Endothelial cell (in vitro differentiated cells): ENCODE measurements at regions not wholly inside any gene's neighbourhood (a gene's known extent, or its start where the extent isn't known, plus 50 kb on each side); places are given as distances from the start of the nearest gene placed in this dataset.

Source experiments
- DNase-seq: peaks from one replicate; pipeline ENCODE4 v3.0.0; 2021; ENCODE audit warnings: low spot score
- H3K27ac Mint-ChIP-seq: one replicate; pipeline ENCODE4 v1.8.0; 2021; ENCODE audit warnings: mixed read lengths, inconsistent platforms; ENCODE audit not compliant: unreplicated experiment
- H3K27me3 Mint-ChIP-seq: one replicate; pipeline ENCODE4 v1.8.0; 2021; ENCODE audit warnings: mild to moderate bottlenecking, moderate library complexity, mixed read lengths, inconsistent platforms; ENCODE audit not compliant: unreplicated experiment
- H3K36me3 Mint-ChIP-seq: one replicate; pipeline ENCODE4 v1.8.0; 2021; ENCODE audit warnings: mild to moderate bottlenecking, low read depth, mixed read lengths, inconsistent platforms; ENCODE audit not compliant: unreplicated experiment
- H3K4me1 Mint-ChIP-seq: one replicate; pipeline ENCODE4 v1.8.0; 2021; ENCODE audit warnings: mild to moderate bottlenecking, mixed read lengths, inconsistent platforms; ENCODE audit not compliant: unreplicated experiment
- H3K4me3 Mint-ChIP-seq: one replicate; pipeline ENCODE4 v1.8.0; 2021; ENCODE audit warnings: mild to moderate bottlenecking, mixed read lengths, inconsistent platforms; ENCODE audit not compliant: unreplicated experiment
- H3K9me3 Mint-ChIP-seq: one replicate; pipeline ENCODE4 v1.8.0; 2021; ENCODE audit warnings: mixed read lengths, inconsistent platforms; ENCODE audit not compliant: unreplicated experiment
- CTCF ChIP-seq: fragments of 200-600 bp; sonication (generic); IDR thresholded peaks from one replicate; pipeline ENCODE4 v1.5.0; 2021; ENCODE audit warnings: antibody characterized with exemption; ENCODE audit not compliant: unreplicated experiment

DNA sequence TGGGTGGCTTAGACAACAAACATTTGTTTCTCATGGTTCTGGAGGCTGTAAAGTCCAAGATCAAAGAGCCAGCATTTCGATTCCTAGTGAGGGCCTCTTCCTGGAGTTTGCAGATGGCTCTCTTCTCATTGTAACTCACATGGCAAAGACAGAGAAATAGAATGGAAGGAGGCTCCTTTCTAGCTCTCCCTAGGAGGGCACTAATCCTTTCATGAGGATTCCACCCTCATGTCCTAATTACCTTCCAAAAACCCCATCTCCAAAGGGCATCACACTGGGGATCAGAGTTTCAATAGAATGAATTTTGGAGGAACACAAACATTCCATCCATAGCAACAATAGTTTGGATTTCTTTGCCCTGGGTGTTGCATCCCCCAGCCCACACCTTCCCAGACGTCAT, 247.3 kb downstream of the TTLL7 start:
- Mint-ChIP-seq H3K27ac (no peak overlapping the region), H3K4me3 (no peak overlapping the region), H3K27me3 (no peaks in the 10 kb centered on the region), H3K4me1 (no peaks in the 10 kb centered on the region), H3K36me3 (no peaks in the 10 kb centered on the region), H3K9me3 (no peaks in the 10 kb centered on the region)
- no peak for DNase-seq
- TF ChIP-seq CTCF, result no peak

GRCh38 chr1:83750201-83750600, 248.7 kb downstream of the TTLL7 start:
- TF ChIP-seq CTCF, result no peak
- Mint-ChIP-seq H3K4me1 (no peaks in the 10 kb centered on the region), H3K27ac (no peak overlapping the region), H3K36me3 (no peaks in the 10 kb centered on the region), H3K9me3 (no peaks in the 10 kb centered on the region), H3K27me3 (no peaks in the 10 kb centered on the region), H3K4me3 (no peak overlapping the region)
- no peak for DNase-seq

DNA sequence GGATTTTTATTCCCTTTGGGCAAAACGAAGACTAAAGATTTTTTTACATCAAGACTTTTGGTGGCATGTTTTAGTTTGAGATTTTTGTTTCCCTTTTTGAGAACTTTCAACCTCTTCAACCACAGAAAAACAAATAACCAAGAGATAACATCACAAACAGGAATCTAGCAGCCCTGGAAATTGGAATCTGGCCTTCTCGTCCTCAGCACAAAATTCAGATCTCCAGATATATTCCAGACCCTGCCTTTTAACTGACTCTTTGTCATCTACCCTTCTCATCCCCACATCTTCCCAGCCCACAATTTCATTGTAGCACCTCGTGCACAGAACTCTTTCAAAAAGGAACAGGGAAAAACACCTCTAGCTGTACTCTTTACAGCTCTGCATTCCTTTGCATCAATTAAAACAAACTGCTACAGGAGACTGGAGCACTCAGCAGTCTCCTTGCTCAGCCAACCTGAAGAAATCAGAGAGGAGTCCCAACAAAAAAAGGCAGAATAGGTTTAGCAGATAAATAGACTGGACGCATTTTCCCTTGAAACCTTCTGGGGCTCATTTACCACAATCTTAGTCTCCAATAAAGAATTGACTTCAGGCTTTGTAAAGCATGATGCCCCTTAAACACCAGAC, 251.0 kb downstream of the TTLL7 start:
- Mint-ChIP-seq H3K4me3 (no peak overlapping the region), H3K36me3 (no peaks in the 10 kb centered on the region), H3K9me3 (no peaks in the 10 kb centered on the region), H3K4me1 (peaks cover 4% of the 10 kb centered on the region), H3K27me3 (no peaks in the 10 kb centered on the region), H3K27ac (no peak overlapping the region)
- no peak for DNase-seq
- no peak for TF ChIP-seq CTCF

- no peak for DNase-seq
- H3K27ac Mint-ChIP-seq, result no peak overlapping the region
- H3K9me3 Mint-ChIP-seq, result no peaks in the 10 kb centered on the region
- no peak overlapping the region for H3K4me3 Mint-ChIP-seq
- no peaks in the 10 kb centered on the region for H3K27me3 Mint-ChIP-seq
- H3K36me3 Mint-ChIP-seq, result no peaks in the 10 kb centered on the region
- H3K4me1 Mint-ChIP-seq, result peaks cover 4% of the 10 kb centered on the region
- TF ChIP-seq CTCF, result no peak
Measured at GRCh38 chr1:83746234-83746633, 252.7 kb downstream of the TTLL7 start.

DNA sequence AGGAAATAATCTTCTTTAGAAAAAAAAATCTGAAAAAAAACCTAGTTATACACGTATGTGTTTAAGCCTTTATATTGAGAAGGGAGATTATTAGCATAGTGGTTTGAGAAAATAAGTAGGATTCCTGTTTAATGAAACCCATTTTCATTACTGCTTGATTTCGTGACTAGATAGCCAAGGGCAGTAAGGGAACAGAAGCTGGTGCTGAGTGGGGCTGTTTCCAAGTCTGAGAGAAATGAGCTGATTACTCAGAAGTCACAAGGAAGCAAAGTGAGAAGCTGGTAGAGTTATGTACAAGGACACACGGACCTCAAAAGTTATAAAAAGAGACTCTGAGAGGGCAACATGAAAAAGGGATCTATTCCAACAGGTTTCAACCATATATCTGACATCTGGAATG, 256.5 kb downstream of the TTLL7 start:
- Mint-ChIP-seq H3K27me3 (no peaks in the 10 kb centered on the region), H3K27ac (no peak overlapping the region), H3K4me3 (no peak overlapping the region), H3K36me3 (no peaks in the 10 kb centered on the region), H3K9me3 (no peaks in the 10 kb centered on the region), H3K4me1 (peaks cover 4% of the 10 kb centered on the region)
- no peak for DNase-seq
- no peak for TF ChIP-seq CTCF
